Astrocyte (in vitro differentiated cells and primary cell): ENCODE measurements at regions not wholly inside any gene's neighbourhood (a gene's known extent, or its start where the extent isn't known, plus 50 kb on each side); places are given as distances from the start of the nearest gene placed in this dataset.

ENCODE experiments used
- DNase-seq: peaks from one replicate; pipeline ENCODE4 v3.0.0-alpha.2; 2010; ENCODE audit warnings: low read depth
- FAIRE-seq: peaks from 2 replicates; lab custom pipeline; 2011; peaks lifted over from hg19 to GRCh38; lab: Jason Lieb, UNC
- H2AFZ ChIP-seq: 2 replicates; pipeline ENCODE4 v1.6.0; 2012; ENCODE audit warnings: low read depth, low read length, inconsistent platforms
- H3K27ac ChIP-seq: 2 replicates; pipeline ENCODE4 v1.5.1; 2011; ENCODE audit warnings: low read depth, low read length, inconsistent platforms
- H3K27me3 ChIP-seq: 2 replicates; pipeline ENCODE4 v1.6.0; 2011; ENCODE audit warnings: low read length, inconsistent platforms; ENCODE audit not compliant: insufficient read depth
- H3K36me3 ChIP-seq: 2 replicates; pipeline ENCODE4 v1.5.1; 2011; ENCODE audit warnings: low read length, inconsistent platforms; ENCODE audit not compliant: insufficient read depth
- H3K4me1 ChIP-seq: 2 replicates; pipeline ENCODE4 v1.5.1; 2011; ENCODE audit warnings: low read length, inconsistent platforms; ENCODE audit not compliant: insufficient read depth
- H3K4me2 ChIP-seq: 2 replicates; pipeline ENCODE4 v1.6.0; 2012; ENCODE audit warnings: low read length, inconsistent platforms
- H3K4me3 ChIP-seq: 2 replicates; pipeline ENCODE4 v1.5.1; 2011; ENCODE audit warnings: low read depth, mild to moderate bottlenecking, low read length, inconsistent platforms; ENCODE audit not compliant: insufficient read depth
- H3K79me2 ChIP-seq: 2 replicates; pipeline ENCODE4 v1.6.0; 2012; ENCODE audit warnings: mild to moderate bottlenecking, low read length, inconsistent platforms; ENCODE audit not compliant: insufficient read depth
- H3K9ac ChIP-seq: 2 replicates; pipeline ENCODE4 v1.6.0; 2012; ENCODE audit warnings: mild to moderate bottlenecking, low read length, inconsistent platforms
- H3K9me3 ChIP-seq: 2 replicates; pipeline ENCODE4 v1.5.1; 2012; ENCODE audit warnings: low read depth, mild to moderate bottlenecking, low read length, inconsistent platforms; ENCODE audit not compliant: insufficient read depth
- H4K20me1 ChIP-seq: 2 replicates; pipeline ENCODE4 v1.6.0; 2012; ENCODE audit warnings: low read length, inconsistent platforms; ENCODE audit not compliant: insufficient read depth
- H3K27ac Mint-ChIP-seq: one replicate; pipeline ENCODE4 v1.8.0; 2021; ENCODE audit warnings: mild to moderate bottlenecking, mixed read lengths; ENCODE audit not compliant: unreplicated experiment
- H3K27me3 Mint-ChIP-seq: one replicate; pipeline ENCODE4 v1.8.0; 2021; ENCODE audit warnings: low read depth, mixed read lengths; ENCODE audit not compliant: unreplicated experiment
- H3K36me3 Mint-ChIP-seq: one replicate; pipeline ENCODE4 v1.8.0; 2021; ENCODE audit warnings: low read depth, mixed read lengths; ENCODE audit not compliant: unreplicated experiment
- H3K4me1 Mint-ChIP-seq: one replicate; pipeline ENCODE4 v1.8.0; 2021; ENCODE audit warnings: low read depth, mixed read lengths; ENCODE audit not compliant: unreplicated experiment
- H3K4me3 Mint-ChIP-seq: one replicate; pipeline ENCODE4 v1.8.0; 2021; ENCODE audit warnings: mild to moderate bottlenecking, moderate library complexity, mixed read lengths; ENCODE audit not compliant: unreplicated experiment
- H3K9me3 Mint-ChIP-seq: one replicate; pipeline ENCODE4 v1.8.0; 2021; ENCODE audit warnings: mild to moderate bottlenecking, mixed read lengths; ENCODE audit not compliant: unreplicated experiment
- EZH2 ChIP-seq: IDR thresholded peaks from 2 replicates; pipeline ENCODE4 v1.6.1; 2012; ENCODE audit warnings: mild to moderate bottlenecking, low read length, inconsistent platforms; ENCODE audit not compliant: insufficient read depth
- TF ChIP-seq, protein P1 (sequence below): IDR thresholded peaks from 2 replicates; pipeline ENCODE4 v1.5.1; 2011; ENCODE audit warnings: low read depth, mild to moderate bottlenecking, inconsistent platforms, low read length, moderate library complexity; ENCODE audit not compliant: insufficient read depth

DNA sequence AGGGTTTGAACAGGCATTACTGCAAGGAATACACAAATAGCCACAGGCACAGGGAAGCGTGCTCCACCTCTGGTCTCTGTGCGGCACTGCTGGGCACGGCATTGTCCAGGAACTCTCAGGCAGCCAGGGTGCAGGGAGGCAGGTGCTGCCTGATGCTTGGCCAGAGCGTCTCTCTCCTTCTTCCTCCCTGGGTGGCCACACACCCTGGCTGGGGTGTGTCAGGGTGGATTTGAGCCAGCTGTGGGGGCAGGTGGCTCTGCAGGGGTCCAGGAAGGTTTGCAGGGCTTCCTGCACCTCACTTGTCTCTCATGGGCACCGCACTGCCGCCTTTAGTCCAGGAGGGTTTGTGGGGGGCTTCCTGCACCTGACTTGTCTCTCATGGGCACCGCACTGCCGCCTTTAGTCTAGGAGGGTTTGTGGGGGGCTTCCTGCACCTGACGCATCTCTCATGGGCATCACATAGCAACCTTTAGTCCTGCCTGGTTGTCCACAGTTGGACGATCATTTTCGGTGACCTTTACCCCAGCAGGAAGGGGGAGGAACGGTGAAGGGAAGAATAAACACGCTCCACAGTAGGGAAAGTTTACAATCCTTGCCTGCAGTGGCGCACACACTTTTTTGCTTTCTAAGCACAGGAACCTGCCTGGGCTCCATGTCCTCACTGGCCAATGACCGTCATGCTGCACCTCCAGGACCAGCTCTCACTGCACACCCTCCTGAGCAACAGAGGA lies 332.9 kb downstream of the EIPR1 start:
- TF ChIP-seq EZH2 = no peak
- TF ChIP-seq, protein P1, sequence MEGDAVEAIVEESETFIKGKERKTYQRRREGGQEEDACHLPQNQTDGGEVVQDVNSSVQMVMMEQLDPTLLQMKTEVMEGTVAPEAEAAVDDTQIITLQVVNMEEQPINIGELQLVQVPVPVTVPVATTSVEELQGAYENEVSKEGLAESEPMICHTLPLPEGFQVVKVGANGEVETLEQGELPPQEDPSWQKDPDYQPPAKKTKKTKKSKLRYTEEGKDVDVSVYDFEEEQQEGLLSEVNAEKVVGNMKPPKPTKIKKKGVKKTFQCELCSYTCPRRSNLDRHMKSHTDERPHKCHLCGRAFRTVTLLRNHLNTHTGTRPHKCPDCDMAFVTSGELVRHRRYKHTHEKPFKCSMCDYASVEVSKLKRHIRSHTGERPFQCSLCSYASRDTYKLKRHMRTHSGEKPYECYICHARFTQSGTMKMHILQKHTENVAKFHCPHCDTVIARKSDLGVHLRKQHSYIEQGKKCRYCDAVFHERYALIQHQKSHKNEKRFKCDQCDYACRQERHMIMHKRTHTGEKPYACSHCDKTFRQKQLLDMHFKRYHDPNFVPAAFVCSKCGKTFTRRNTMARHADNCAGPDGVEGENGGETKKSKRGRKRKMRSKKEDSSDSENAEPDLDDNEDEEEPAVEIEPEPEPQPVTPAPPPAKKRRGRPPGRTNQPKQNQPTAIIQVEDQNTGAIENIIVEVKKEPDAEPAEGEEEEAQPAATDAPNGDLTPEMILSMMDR = no peak
- DNase-seq = no peak
- H2AFZ ChIP-seq = no peak overlapping the region
- no peaks in the 10 kb centered on the region for H3K79me2 ChIP-seq
- no peak overlapping the region for H3K9ac ChIP-seq
- Mint-ChIP-seq H3K27ac (no peak overlapping the region), H3K27me3 (peaks cover 25% of the 10 kb centered on the region), H3K4me1 (no peaks in the 10 kb centered on the region), H3K36me3 (no peaks in the 10 kb centered on the region), H3K9me3 (peaks cover 2% of the 10 kb centered on the region), H3K4me3 (no peak overlapping the region)
- no peak overlapping the region for H3K4me3 ChIP-seq
- H3K36me3 ChIP-seq = no peaks in the 10 kb centered on the region
- H3K4me2 ChIP-seq = no peak overlapping the region
- no peak overlapping the region for H3K27ac ChIP-seq
- H3K27me3 ChIP-seq = no peaks in the 10 kb centered on the region
- no peaks in the 10 kb centered on the region for H3K4me1 ChIP-seq
- peaks cover 16% of the 10 kb centered on the region for H3K9me3 ChIP-seq
- H4K20me1 ChIP-seq = no peaks in the 10 kb centered on the region
- no peak for FAIRE-seq

DNA sequence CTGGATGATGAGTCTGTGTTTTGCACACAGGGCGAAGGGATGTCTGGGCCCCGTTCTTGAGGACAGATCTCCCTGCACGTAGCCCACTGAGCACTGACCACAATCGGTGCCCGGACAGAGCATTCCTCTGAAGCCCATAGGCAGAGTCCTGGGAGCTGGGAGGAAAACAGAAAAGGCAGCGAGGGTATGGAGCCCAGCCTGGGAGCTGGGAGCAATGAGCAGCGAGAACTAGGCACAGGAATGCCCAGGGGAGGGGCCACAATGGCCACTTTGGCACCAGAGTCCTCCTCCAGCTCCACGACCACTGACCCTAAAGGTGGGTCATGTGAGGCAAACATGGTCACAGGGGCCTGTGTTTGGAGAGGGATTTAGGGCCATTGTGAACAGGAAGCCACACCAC lies 333.9 kb downstream of the EIPR1 start:
- Mint-ChIP-seq H3K27ac (no peak overlapping the region), H3K4me1 (no peaks in the 10 kb centered on the region), H3K4me3 (no peak overlapping the region), H3K27me3 (peaks cover 28% of the 10 kb centered on the region), H3K36me3 (no peaks in the 10 kb centered on the region), H3K9me3 (peaks cover 2% of the 10 kb centered on the region)
- Histone ChIP-seq H3K79me2 (no peaks in the 10 kb centered on the region), H3K4me3 (no peak overlapping the region), H3K9ac (no peak overlapping the region), H3K4me2 (no peak overlapping the region), H3K27ac (no peak overlapping the region), H3K4me1 (no peaks in the 10 kb centered on the region), H3K9me3 (peaks cover 16% of the 10 kb centered on the region), H2AFZ (no peak overlapping the region), H4K20me1 (no peaks in the 10 kb centered on the region), H3K36me3 (no peaks in the 10 kb centered on the region), H3K27me3 (no peaks in the 10 kb centered on the region)
- no peak for DNase-seq
- no peak for TF ChIP-seq EZH2
- TF ChIP-seq, protein P1 = no peak
- no peak for FAIRE-seq
